ENCODE measurements at regions not wholly inside any gene's neighbourhood (a gene's known extent, or its start where the extent isn't known, plus 50 kb on each side); places are given as distances from the start of the nearest gene placed in this dataset.

GRCh38 chr18:51739044-51739666, 541.7 kb upstream of the MEX3C start:
- Histone ChIP-seq H3K9me3 (replicated peaks; ENCODE audit: control insufficient read depth, insufficient read depth, low read depth, low read length) (no peaks in the 10 kb centered on the region), H3K4me1 (replicated peaks in 1 of 2; ENCODE audit: control insufficient read depth in 2 of 2, insufficient read depth in 2 of 2, low read length in 2 of 2) (no peaks in the 10 kb centered on the region), H3K79me2 (ENCODE audit: control insufficient read depth, insufficient read depth, low read length) (no peaks in the 10 kb centered on the region), H4K20me1 (replicated peaks; ENCODE audit: control insufficient read depth, insufficient read depth, low read length) (no peaks in the 10 kb centered on the region), H3K27me3 (ENCODE audit: control insufficient read depth in 2 of 2, insufficient read depth in 2 of 2, low read length in 2 of 2) (no peaks in the 10 kb centered on the region), H3K4me2 (ENCODE audit: insufficient read depth, low read length) (no peak overlapping the region), H3K27ac (ENCODE audit: extremely low read depth, low read depth, low read length) (no peak overlapping the region), H3K36me3 (ENCODE audit: control insufficient read depth, insufficient read depth, low read length) (no peaks in the 10 kb centered on the region), H3K4me3 (no peak overlapping the region), H3K9me1 (ENCODE audit: control insufficient read depth, insufficient read depth, low read length) (no peaks in the 10 kb centered on the region), H3K9ac (ENCODE audit: insufficient read depth in 1 of 2, low read depth in 2 of 2, low read length in 2 of 2) (no peak overlapping the region), H2AFZ (ENCODE audit: low read depth, low read length) (no peak overlapping the region)
- TF ChIP-seq RNF2 (IDR thresholded peaks at IDR 0.05) (no peak), RBM22 (IDR thresholded peaks at IDR 0.05; ENCODE audit: low read depth, low read length, poor library complexity, severe bottlenecking) (no peak), HDGF (IDR thresholded peaks at IDR 0.05) (no peak), SOX6 (IDR thresholded peaks at IDR 0.05) (no peak), U2AF2 (optimal IDR thresholded peaks at IDR 0.05; ENCODE audit: low read depth, low read length) (no peak), POLR2AphosphoS2 (IDR thresholded peaks at IDR 0.05; ENCODE audit: low read length) (no peak), CXXC5 (CRISPR knock-in tag; IDR thresholded peaks at IDR 0.05) (no peak), ZBTB9 (CRISPR knock-in tag; IDR thresholded peaks at IDR 0.05) (no peak), SLC30A9 (CRISPR knock-in tag; IDR thresholded peaks at IDR 0.05) (no peak), HSF4 (CRISPR knock-in tag; IDR thresholded peaks at IDR 0.05; ENCODE audit: borderline replicate concordance) (no peak), ZNF639 (CRISPR knock-in tag; conservative IDR thresholded peaks at IDR 0.05 in 1 of 2, IDR thresholded peaks at IDR 0.05 in 1 of 2) (no peak), U2AF1 (optimal IDR thresholded peaks at IDR 0.05; ENCODE audit: low read depth, low read length) (no peak), KDM1A (IDR thresholded peaks at IDR 0.05) (no peak)
- TF ChIP-seq, protein P1, sequence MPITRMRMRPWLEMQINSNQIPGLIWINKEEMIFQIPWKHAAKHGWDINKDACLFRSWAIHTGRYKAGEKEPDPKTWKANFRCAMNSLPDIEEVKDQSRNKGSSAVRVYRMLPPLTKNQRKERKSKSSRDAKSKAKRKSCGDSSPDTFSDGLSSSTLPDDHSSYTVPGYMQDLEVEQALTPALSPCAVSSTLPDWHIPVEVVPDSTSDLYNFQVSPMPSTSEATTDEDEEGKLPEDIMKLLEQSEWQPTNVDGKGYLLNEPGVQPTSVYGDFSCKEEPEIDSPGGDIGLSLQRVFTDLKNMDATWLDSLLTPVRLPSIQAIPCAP (CRISPR knock-in tag; IDR thresholded peaks at IDR 0.05; ENCODE audit: borderline replicate concordance): no peak
- TF ChIP-seq, protein P2, sequence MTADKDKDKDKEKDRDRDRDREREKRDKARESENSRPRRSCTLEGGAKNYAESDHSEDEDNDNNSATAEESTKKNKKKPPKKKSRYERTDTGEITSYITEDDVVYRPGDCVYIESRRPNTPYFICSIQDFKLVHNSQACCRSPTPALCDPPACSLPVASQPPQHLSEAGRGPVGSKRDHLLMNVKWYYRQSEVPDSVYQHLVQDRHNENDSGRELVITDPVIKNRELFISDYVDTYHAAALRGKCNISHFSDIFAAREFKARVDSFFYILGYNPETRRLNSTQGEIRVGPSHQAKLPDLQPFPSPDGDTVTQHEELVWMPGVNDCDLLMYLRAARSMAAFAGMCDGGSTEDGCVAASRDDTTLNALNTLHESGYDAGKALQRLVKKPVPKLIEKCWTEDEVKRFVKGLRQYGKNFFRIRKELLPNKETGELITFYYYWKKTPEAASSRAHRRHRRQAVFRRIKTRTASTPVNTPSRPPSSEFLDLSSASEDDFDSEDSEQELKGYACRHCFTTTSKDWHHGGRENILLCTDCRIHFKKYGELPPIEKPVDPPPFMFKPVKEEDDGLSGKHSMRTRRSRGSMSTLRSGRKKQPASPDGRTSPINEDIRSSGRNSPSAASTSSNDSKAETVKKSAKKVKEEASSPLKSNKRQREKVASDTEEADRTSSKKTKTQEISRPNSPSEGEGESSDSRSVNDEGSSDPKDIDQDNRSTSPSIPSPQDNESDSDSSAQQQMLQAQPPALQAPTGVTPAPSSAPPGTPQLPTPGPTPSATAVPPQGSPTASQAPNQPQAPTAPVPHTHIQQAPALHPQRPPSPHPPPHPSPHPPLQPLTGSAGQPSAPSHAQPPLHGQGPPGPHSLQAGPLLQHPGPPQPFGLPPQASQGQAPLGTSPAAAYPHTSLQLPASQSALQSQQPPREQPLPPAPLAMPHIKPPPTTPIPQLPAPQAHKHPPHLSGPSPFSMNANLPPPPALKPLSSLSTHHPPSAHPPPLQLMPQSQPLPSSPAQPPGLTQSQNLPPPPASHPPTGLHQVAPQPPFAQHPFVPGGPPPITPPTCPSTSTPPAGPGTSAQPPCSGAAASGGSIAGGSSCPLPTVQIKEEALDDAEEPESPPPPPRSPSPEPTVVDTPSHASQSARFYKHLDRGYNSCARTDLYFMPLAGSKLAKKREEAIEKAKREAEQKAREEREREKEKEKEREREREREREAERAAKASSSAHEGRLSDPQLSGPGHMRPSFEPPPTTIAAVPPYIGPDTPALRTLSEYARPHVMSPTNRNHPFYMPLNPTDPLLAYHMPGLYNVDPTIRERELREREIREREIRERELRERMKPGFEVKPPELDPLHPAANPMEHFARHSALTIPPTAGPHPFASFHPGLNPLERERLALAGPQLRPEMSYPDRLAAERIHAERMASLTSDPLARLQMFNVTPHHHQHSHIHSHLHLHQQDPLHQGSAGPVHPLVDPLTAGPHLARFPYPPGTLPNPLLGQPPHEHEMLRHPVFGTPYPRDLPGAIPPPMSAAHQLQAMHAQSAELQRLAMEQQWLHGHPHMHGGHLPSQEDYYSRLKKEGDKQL (CRISPR knock-in tag; IDR thresholded peaks at IDR 0.05; ENCODE audit: borderline replicate concordance): no peak
- no TSS peak for BruUV-seq (replicated peaks)
- ChIA-PET POLR2A (no interaction called here), CTCF (ENCODE audit: low intra/inter-chr PET ratio) (no interaction called here)
- in situ Hi-C loops (cut with MboI): no loop called here
- FAIRE-seq (no peak), DNase-seq (ENCODE audit: extremely low read depth in 1 of 4, low spot score in 3 of 4) (no peak), ATAC-seq (no peak)
- intact Hi-C loops (cut with micrococcal nuclease): no loop called here
- 0% methylated on average over 2 of the region's 2 CpGs for WGBS (ENCODE audit: insufficient coverage, low coverage, missing lambda C conversion rate)

Measured in K562 (cell line).